ENCODE measurements at regions not wholly inside any gene's neighbourhood (a gene's known extent, or its start where the extent isn't known, plus 50 kb on each side); places are given as distances from the start of the nearest gene placed in this dataset.

DNA sequence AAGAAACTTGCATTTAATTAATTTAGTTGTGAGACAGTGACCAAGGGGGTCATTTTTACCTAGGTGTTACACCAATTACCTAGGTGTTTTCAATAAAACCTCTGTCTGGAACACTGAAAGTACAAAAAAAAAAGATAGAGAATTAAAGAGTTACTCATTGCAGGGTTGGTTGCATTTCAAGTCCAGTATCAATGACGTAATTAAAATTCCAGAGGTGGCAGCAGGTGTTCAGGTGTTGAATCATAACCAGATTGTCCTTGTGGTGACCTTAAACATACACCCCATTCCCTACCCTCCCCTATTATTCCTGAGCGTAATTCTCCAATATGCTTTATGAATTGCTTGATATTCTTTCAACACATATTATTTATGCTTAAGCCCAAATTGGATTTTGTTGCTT is 352.0 kb upstream of the SLC8A1 start:
- TF ChIP-seq CTCF (conservative IDR thresholded peaks at IDR 0.05 in 1 of 2, IDR thresholded peaks at IDR 0.05 in 1 of 2; ENCODE audit: low read depth in 1 of 2, low read length in 2 of 2): no peak
- TF ChIP-seq EZH2 (IDR thresholded peaks at IDR 0.05; ENCODE audit: low read length, missing control alignments): no peak

Data from fibroblast of lung (primary cell).